NB4 (cell line): ENCODE measurements at regions not wholly inside any gene's neighbourhood (a gene's known extent, or its start where the extent isn't known, plus 50 kb on each side); places are given as distances from the start of the nearest gene placed in this dataset.

Source experiments
- DNase-seq: peaks from one replicate; pipeline ENCODE4 v3.0.0; 2010; ENCODE audit warnings: low read depth
- H3K4me3 ChIP-seq: one replicate; pipeline ENCODE4 v1.5.1; 2011; ENCODE audit warnings: mild to moderate bottlenecking, low read depth, low read length, moderate library complexity
- MYC ChIP-seq: IDR thresholded peaks from 2 replicates; pipeline ENCODE4 v1.6.1; 2011; ENCODE audit warnings: low read depth, low read length
- POLR2A ChIP-seq: IDR thresholded peaks from 2 replicates; pipeline ENCODE4 v1.6.1; 2011; ENCODE audit warnings: mild to moderate bottlenecking; ENCODE audit not compliant: insufficient read length; ENCODE audit errors: extremely low read depth
- TF ChIP-seq, protein P1 (sequence below): IDR thresholded peaks from one replicate; pipeline ENCODE4 v1.5.1; 2012; ENCODE audit warnings: low read depth, low read length
- TF ChIP-seq, protein P2 (sequence below): IDR thresholded peaks from 2 replicates; pipeline ENCODE4 v1.6.1; 2011; ENCODE audit warnings: low read depth, low read length

DNA sequence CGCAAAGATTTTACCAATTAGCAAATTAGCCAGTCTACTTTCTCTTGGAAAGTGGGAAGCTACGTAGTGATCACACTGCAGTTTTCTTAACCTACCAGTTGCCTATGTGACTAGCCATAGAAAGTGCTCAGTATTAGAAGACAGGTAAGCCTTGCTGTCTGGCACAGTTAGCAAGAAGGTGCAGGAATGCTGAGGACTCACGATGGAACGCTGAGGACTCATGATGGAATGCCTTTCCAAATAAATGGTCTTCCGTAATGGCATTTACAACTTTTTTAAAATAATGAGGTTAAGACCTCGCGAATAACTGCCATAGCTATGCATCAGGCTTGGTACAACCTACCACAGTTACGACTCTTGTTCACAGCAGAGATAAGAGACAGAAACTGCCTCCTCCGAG lies 1645.6 kb upstream of the MIR17HG start:
- TF ChIP-seq, protein P1, sequence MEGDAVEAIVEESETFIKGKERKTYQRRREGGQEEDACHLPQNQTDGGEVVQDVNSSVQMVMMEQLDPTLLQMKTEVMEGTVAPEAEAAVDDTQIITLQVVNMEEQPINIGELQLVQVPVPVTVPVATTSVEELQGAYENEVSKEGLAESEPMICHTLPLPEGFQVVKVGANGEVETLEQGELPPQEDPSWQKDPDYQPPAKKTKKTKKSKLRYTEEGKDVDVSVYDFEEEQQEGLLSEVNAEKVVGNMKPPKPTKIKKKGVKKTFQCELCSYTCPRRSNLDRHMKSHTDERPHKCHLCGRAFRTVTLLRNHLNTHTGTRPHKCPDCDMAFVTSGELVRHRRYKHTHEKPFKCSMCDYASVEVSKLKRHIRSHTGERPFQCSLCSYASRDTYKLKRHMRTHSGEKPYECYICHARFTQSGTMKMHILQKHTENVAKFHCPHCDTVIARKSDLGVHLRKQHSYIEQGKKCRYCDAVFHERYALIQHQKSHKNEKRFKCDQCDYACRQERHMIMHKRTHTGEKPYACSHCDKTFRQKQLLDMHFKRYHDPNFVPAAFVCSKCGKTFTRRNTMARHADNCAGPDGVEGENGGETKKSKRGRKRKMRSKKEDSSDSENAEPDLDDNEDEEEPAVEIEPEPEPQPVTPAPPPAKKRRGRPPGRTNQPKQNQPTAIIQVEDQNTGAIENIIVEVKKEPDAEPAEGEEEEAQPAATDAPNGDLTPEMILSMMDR, result no peak
- no peak for TF ChIP-seq POLR2A
- no peak for TF ChIP-seq MYC
- TF ChIP-seq, protein P2, sequence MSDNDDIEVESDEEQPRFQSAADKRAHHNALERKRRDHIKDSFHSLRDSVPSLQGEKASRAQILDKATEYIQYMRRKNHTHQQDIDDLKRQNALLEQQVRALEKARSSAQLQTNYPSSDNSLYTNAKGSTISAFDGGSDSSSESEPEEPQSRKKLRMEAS, result no peak
- H3K4me3 ChIP-seq, result no peak overlapping the region
- no peak for DNase-seq

DNA sequence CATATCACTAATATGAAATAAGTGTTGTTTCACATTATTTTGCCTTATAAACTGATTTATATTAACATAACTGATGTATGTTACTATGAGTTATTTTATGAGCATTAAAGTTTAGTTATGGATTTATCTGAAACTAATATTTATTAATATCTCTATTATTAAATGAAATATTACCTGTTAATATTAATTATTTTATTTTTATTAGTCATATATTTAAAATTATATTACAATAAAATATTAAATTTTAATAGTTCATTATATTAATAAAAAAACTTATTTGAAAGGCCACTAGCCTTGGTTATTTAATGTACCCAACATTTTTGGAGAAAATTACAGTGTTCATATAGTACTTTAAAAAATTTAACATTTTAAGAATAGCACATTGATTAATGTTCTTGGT lies 1643.4 kb upstream of the MIR17HG start:
- DNase-seq, result no peak
- H3K4me3 ChIP-seq, result no peak overlapping the region
- TF ChIP-seq MYC (no peak), POLR2A (no peak)
- TF ChIP-seq, protein P1, result no peak
- TF ChIP-seq, protein P2, result no peak

- no peak overlapping the region for H3K4me3 ChIP-seq
- TF ChIP-seq, protein P2, result no peak
- TF ChIP-seq MYC, result no peak
- DNase-seq, result no peak
Measured at GRCh38 chr13:89708013-89708412, 1639.5 kb upstream of the MIR17HG start.

- TF ChIP-seq MYC (no peak), POLR2A (no peak)
- TF ChIP-seq, protein P1, result no peak
- TF ChIP-seq, protein P2, result no peak
- DNase-seq, result no peak
- H3K4me3 ChIP-seq, result no peak overlapping the region
Measured at GRCh38 chr13:89721216-89721615, 1626.3 kb upstream of the MIR17HG start.

DNA sequence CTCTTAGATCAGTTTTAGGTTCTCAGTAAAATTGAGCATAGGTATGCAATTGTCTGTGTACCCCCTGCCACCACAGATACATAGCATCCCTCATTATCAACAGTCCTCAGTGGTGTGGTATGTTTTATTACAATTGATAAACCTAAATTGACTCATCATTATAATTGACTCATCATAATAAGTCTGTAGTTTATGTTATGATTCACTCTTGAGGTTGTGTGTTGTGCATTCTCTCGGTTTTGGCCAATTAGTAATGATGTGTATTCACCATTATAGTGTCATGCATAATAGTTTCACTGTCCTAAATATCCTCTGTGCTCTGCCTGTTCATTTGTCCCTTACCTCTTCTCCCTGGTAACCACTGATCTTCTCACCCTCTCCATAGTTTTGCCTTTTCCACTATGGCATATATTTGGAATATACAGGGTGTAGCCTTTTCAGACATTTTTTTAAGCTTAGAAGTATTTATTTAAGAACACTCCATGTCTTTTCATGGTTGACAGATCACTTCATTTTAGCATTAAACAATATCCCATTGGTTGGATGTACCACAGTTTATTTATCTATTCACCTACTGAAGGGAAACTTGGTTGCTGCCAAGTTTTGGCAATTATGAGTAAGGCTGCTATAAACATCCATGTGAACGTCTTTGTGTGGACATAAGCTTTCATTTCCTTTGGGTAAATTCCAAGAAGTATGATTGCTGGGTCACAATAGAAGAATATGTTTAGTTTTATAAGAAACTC lies 1620.6 kb upstream of the MIR17HG start:
- no peak for TF ChIP-seq MYC
- TF ChIP-seq, protein P2, result no peak
- TF ChIP-seq, protein P1, result no peak
- no peak for TF ChIP-seq POLR2A
- no peak overlapping the region for H3K4me3 ChIP-seq
- no peak for DNase-seq

- no peak for DNase-seq
- no peak for TF ChIP-seq MYC
- TF ChIP-seq, protein P2, result no peak
- no peak for TF ChIP-seq POLR2A
- TF ChIP-seq, protein P1, result no peak
- H3K4me3 ChIP-seq, result no peak overlapping the region
Measured at GRCh38 chr13:89733829-89734228, 1613.7 kb upstream of the MIR17HG start.
